ENCODE measurements at regions not wholly inside any gene's neighbourhood (a gene's known extent, or its start where the extent isn't known, plus 50 kb on each side); places are given as distances from the start of the nearest gene placed in this dataset.

GRCh38 chr6:106856227-106856874 lies 118.2 kb downstream of the CD24 start (continued):
- no peak for TF ChIP-seq SRF (CRISPR knock-in tag; IDR thresholded peaks at IDR 0.05)
- peak in 1 of 2 experiments; percentile 57; a peak in 1 of 4 replicates for TF ChIP-seq RCOR1 (IDR thresholded peaks at IDR 0.05; ENCODE audit: borderline replicate concordance in 1 of 2, low read depth in 2 of 2, low read length in 2 of 2)
- peak in 1 of 2 experiments; percentile 62; a peak in 1 of 4 replicates for TF ChIP-seq ZNF639 (CRISPR knock-in tag; conservative IDR thresholded peaks at IDR 0.05 in 1 of 2, IDR thresholded peaks at IDR 0.05 in 1 of 2)
- no peak for TF ChIP-seq ZHX1 (conservative IDR thresholded peaks at IDR 0.05; ENCODE audit: low read length)
- TF ChIP-seq BRD9 (IDR thresholded peaks at IDR 0.05; ENCODE audit: low read depth, partially characterized antibody) = peak; percentile 20
- no peak for TF ChIP-seq HNRNPUL1 (IDR thresholded peaks at IDR 0.05; ENCODE audit: low read length)
- peak; percentile 74; the same call in 1 of the 2 replicates for TF ChIP-seq SPI1 (IDR thresholded peaks at IDR 0.05; ENCODE audit: borderline replicate concordance, low read depth, low read length)
- TF ChIP-seq ZBTB11 (CRISPR knock-in tag; IDR thresholded peaks at IDR 0.05) = 0 out of 6 replicates have a peak, but pooled peaks of 1 of the 3 experiments have one; percentile 14
- TF ChIP-seq HMG20A (CRISPR knock-in tag; conservative IDR thresholded peaks at IDR 0.05) = no peak
- TF ChIP-seq LEF1 (IDR thresholded peaks at IDR 0.05) = 0 out of 2 replicates have a peak, but pooled peaks have one; percentile 52
- TF ChIP-seq RBM25 (IDR thresholded peaks at IDR 0.05; ENCODE audit: low read depth, low read length, severe bottlenecking) = peak; percentile 86
- TF ChIP-seq PHTF2 (CRISPR knock-in tag; IDR thresholded peaks at IDR 0.05) = no peak
- TF ChIP-seq DPF2 (IDR thresholded peaks at IDR 0.05) = peak; percentile 89
- TF ChIP-seq ZNF717 (CRISPR knock-in tag; IDR thresholded peaks at IDR 0.05) = no peak
- no peak for TF ChIP-seq ZNF707 (CRISPR knock-in tag; conservative IDR thresholded peaks at IDR 0.05)
- no peak for TF ChIP-seq ID3 (CRISPR knock-in tag; IDR thresholded peaks at IDR 0.05)
- TF ChIP-seq ID3 (tag; IDR thresholded peaks at IDR 0.05) = peak; percentile 55; the same call in 1 of the 2 replicates
- no peak for TF ChIP-seq ARHGAP35 (IDR thresholded peaks at IDR 0.05; ENCODE audit: partially characterized antibody)
- TF ChIP-seq CBX8 (IDR thresholded peaks at IDR 0.05; ENCODE audit: borderline replicate concordance, extremely low read depth, low read depth, low read length, poor library complexity, severe bottlenecking) = no peak

Measured in K562 (cell line).